Osteoblast (primary cell): ENCODE measurements at regions not wholly inside any gene's neighbourhood (a gene's known extent, or its start where the extent isn't known, plus 50 kb on each side); places are given as distances from the start of the nearest gene placed in this dataset.

Experiments
- DNase-seq: peaks from one replicate; pipeline ENCODE4 v3.0.0; 2011; ENCODE audit warnings: low spot score, mixed read lengths; ENCODE audit not compliant: insufficient read length; ENCODE audit errors: missing footprints
- H2AFZ ChIP-seq: 2 replicates; pipeline ENCODE4 v1.6.0; 2011; ENCODE audit warnings: mild to moderate bottlenecking, low read length
- H3K27ac ChIP-seq: 2 replicates; pipeline ENCODE4 v1.5.1; 2011; ENCODE audit warnings: mild to moderate bottlenecking, low read depth, low read length, moderate library complexity
- H3K27me3 ChIP-seq: 2 replicates; pipeline ENCODE4 v1.6.0; 2012; ENCODE audit warnings: mild to moderate bottlenecking, control low read depth, inconsistent platforms, low read length, moderate library complexity; ENCODE audit not compliant: insufficient read depth
- H3K36me3 ChIP-seq: 2 replicates; pipeline ENCODE4 v1.5.1; 2011; ENCODE audit warnings: mild to moderate bottlenecking, low read length, control low read depth, moderate library complexity; ENCODE audit not compliant: insufficient read depth
- H3K4me1 ChIP-seq: 2 replicates; pipeline ENCODE4 v1.5.1; 2011; ENCODE audit warnings: mild to moderate bottlenecking, low read length, control low read depth, moderate library complexity; ENCODE audit not compliant: insufficient read depth
- H3K4me2 ChIP-seq: 2 replicates; pipeline ENCODE4 v1.6.0; 2011; ENCODE audit warnings: mild to moderate bottlenecking, low read length; ENCODE audit not compliant: insufficient read depth
- H3K4me3 ChIP-seq: fragments of 200-600 bp; sonication (generic); 3 replicates; pipeline ENCODE4 v1.5.1; 2012; ENCODE audit warnings: mild to moderate bottlenecking, low read length, inconsistent platforms; ENCODE audit not compliant: insufficient read depth
- H3K79me2 ChIP-seq: 2 replicates; pipeline ENCODE4 v1.6.0; 2012; ENCODE audit warnings: mild to moderate bottlenecking, low read length, control low read depth, inconsistent platforms; ENCODE audit not compliant: insufficient read depth
- H3K9me3 ChIP-seq: 2 replicates; pipeline ENCODE4 v1.5.1; 2011; ENCODE audit warnings: low read depth, low read length, control low read depth
- H4K20me1 ChIP-seq: 2 replicates; pipeline ENCODE4 v1.6.0; 2012; ENCODE audit warnings: mild to moderate bottlenecking, low read length, control low read depth; ENCODE audit not compliant: insufficient read depth
- CTCF ChIP-seq: IDR thresholded peaks from 2 replicates; pipeline ENCODE4 v1.5.1; 2011; ENCODE audit warnings: mild to moderate bottlenecking, low read depth, low read length, moderate library complexity; ENCODE audit errors: extremely low read depth

GRCh38 chr7:120163449-120163848 is 109.5 kb upstream of the KCND2 start:
- Histone ChIP-seq H2AFZ (no peak overlapping the region), H3K79me2 (no peaks in the 10 kb centered on the region), H3K4me2 (no peak overlapping the region), H3K27ac (no peak overlapping the region), H4K20me1 (no peaks in the 10 kb centered on the region), H3K4me1 (no peaks in the 10 kb centered on the region), H3K36me3 (no peaks in the 10 kb centered on the region), H3K9me3 (no peaks in the 10 kb centered on the region), H3K27me3 (no peaks in the 10 kb centered on the region), H3K4me3 (no peak overlapping the region)
- DNase-seq = no peak
- TF ChIP-seq CTCF = no peak

DNA sequence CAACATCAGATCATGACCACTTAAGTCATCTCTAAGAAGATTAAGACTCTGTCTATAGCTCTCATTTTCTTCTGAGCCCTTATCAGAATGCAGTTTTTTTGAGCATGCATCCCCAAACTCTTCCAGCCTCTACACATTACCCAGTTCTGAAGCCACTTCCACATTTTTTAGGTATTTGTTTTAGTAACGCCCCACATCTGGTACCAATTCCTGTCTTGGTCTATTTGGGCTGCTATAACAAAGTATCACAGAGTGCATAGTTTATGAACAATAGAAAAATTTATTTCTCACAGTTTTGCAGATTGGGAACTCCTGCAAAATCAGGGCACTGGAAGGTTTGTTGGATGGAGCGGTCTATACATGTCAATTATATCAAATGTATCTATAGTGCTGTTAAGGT is 107.7 kb upstream of the KCND2 start:
- Histone ChIP-seq H2AFZ (no peak overlapping the region), H4K20me1 (no peaks in the 10 kb centered on the region), H3K4me3 (no peak overlapping the region), H3K79me2 (no peaks in the 10 kb centered on the region), H3K36me3 (no peaks in the 10 kb centered on the region), H3K4me1 (no peaks in the 10 kb centered on the region), H3K9me3 (no peaks in the 10 kb centered on the region), H3K27me3 (no peaks in the 10 kb centered on the region), H3K27ac (no peak overlapping the region), H3K4me2 (no peak overlapping the region)
- no peak for TF ChIP-seq CTCF
- DNase-seq = no peak

- no peaks in the 10 kb centered on the region for H3K27me3 ChIP-seq
- H3K79me2 ChIP-seq = no peaks in the 10 kb centered on the region
- H3K36me3 ChIP-seq = no peaks in the 10 kb centered on the region
- peak; percentile 68 for DNase-seq
- H3K4me1 ChIP-seq = no peaks in the 10 kb centered on the region
- no peaks in the 10 kb centered on the region for H4K20me1 ChIP-seq
- no peak overlapping the region for H3K27ac ChIP-seq
- H3K4me2 ChIP-seq = no peak overlapping the region
- TF ChIP-seq CTCF = no peak
- no peaks in the 10 kb centered on the region for H3K9me3 ChIP-seq
- no peak overlapping the region for H2AFZ ChIP-seq
- no peak overlapping the region for H3K4me3 ChIP-seq
Measured at GRCh38 chr7:120168066-120168465, 104.9 kb upstream of the KCND2 start.

DNA sequence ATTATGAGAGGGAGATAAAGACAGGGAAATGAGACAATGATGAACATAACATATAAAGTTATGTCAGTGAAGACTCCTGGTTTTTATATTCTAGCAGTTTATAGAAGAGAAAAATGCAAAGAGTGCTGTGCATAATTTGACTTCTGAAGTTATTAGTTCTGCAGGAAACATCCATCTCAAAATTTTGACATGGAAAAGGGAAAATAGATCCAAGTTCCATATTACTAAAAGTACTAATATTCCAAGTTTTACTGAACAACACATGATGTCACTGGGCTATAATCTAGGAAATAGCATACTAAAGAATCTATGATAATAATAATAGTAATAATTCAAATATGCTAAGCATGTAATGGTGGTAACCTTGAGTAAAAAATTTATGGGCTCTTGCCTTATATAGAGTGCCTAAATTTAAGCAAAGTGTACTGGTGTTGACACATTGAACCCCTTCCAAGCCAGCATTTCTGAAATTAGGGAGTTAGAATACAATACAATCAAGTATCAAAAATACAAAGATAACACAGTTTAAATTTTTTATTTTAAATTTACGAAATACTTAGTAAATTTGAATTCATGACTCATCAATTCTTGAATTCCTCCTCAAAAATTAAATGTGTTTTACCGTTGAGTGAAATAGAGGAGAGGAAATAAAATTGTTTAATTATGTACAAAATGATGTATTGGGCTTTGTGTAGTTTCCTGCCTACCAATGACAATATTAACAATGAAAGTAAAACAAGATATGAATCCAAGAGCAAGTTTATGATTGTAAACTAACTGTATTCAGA is 102.8 kb upstream of the KCND2 start:
- no peaks in the 10 kb centered on the region for H3K79me2 ChIP-seq
- H3K27me3 ChIP-seq = no peaks in the 10 kb centered on the region
- TF ChIP-seq CTCF = no peak
- H3K9me3 ChIP-seq = no peaks in the 10 kb centered on the region
- H3K4me3 ChIP-seq = no peak overlapping the region
- no peak overlapping the region for H3K4me2 ChIP-seq
- H3K4me1 ChIP-seq = no peaks in the 10 kb centered on the region
- no peaks in the 10 kb centered on the region for H4K20me1 ChIP-seq
- no peak overlapping the region for H2AFZ ChIP-seq
- no peak for DNase-seq
- H3K36me3 ChIP-seq = no peaks in the 10 kb centered on the region
- peak overlapping the region; percentile 32 for H3K27ac ChIP-seq
